Naive thymus-derived CD4-positive, alpha-beta T cell (primary cell): ENCODE measurements at regions not wholly inside any gene's neighbourhood (a gene's known extent, or its start where the extent isn't known, plus 50 kb on each side); places are given as distances from the start of the nearest gene placed in this dataset.

Experiments used
- ATAC-seq: fragments of 150-1000 bp; cut with Tn5 transposase; 2 replicates; pipeline ENCODE4 v1.10.0; 2021; ENCODE audit warnings: mild to moderate bottlenecking, moderate library complexity
- CTCF ChIA-PET: fragments of 350-600 bp; sonication (Branson Sonifier 250); formaldehyde crosslinking; loops from one replicate; lab custom pipeline; 2021; ENCODE audit warnings: antibody characterized with exemption; lab: Charles Lee
- POLR2A ChIA-PET: fragments of 350-600 bp; sonication (Branson Sonifier 250); formaldehyde crosslinking; loops from one replicate; lab custom pipeline; 2021; ENCODE audit warnings: antibody characterized with exemption, inconsistent platforms; lab: Charles Lee
- DNase-seq, 9 donors: peaks; one replicate each; pipeline versions ENCODE4 v3.0.0 to v3.0.0-alpha.2; 2020 to 2022; ENCODE audit warnings: mixed read lengths in 1 of 9
- H3K27ac ChIP-seq: one replicate; pipeline ENCODE4 v1.7.0; 2013; ENCODE audit warnings: mild to moderate bottlenecking, low read depth, low read length, moderate library complexity
- H3K27me3 ChIP-seq, 2 donors: one replicate each; pipeline ENCODE4 v1.7.0; 2013; ENCODE audit warnings: low read length in 2 of 2, mild to moderate bottlenecking in 2 of 2, moderate library complexity in 2 of 2; ENCODE audit not compliant: control insufficient read depth in 2 of 2, insufficient read depth in 2 of 2
- H3K36me3 ChIP-seq, 3 experiments: 1 replicate in 2 of 3; 2 replicates in 1 of 3; pipeline ENCODE4 v1.7.0; 2013; ENCODE audit warnings: low read length in 3 of 3, mild to moderate bottlenecking in 3 of 3, moderate library complexity in 1 of 3; ENCODE audit not compliant: insufficient read depth in 3 of 3, control insufficient read depth in 2 of 3
- H3K4me1 ChIP-seq, 2 donors: one replicate each; pipeline ENCODE4 v1.7.0; 2013; ENCODE audit warnings: low read length in 2 of 2, mild to moderate bottlenecking in 2 of 2, moderate library complexity in 1 of 2; ENCODE audit not compliant: control insufficient read depth in 2 of 2, insufficient read depth in 2 of 2
- H3K4me3 ChIP-seq: 2 replicates; pipeline ENCODE4 v1.7.0; 2013; ENCODE audit warnings: mild to moderate bottlenecking, low read length
- H3K9me3 ChIP-seq, 3 experiments: 1 replicate in 2 of 3; 2 replicates in 1 of 3; pipeline ENCODE4 v1.7.0; 2013; ENCODE audit warnings: low read length in 3 of 3; ENCODE audit not compliant: control insufficient read depth in 2 of 3
- H3K27ac Mint-ChIP-seq, 9 donors: one replicate each; pipeline ENCODE4 v1.8.0; 2020 to 2022; ENCODE audit warnings: mixed read lengths in 9 of 9, mild to moderate bottlenecking in 8 of 9, moderate library complexity in 5 of 9, inconsistent platforms in 2 of 9
- H3K27me3 Mint-ChIP-seq, 5 donors: one replicate each; pipeline ENCODE4 v1.8.0; 2021 to 2022; ENCODE audit warnings: mixed read lengths in 5 of 5, mild to moderate bottlenecking in 1 of 5
- H3K36me3 Mint-ChIP-seq, 5 donors: one replicate each; pipeline ENCODE4 v1.8.0; 2020 to 2022; ENCODE audit warnings: mixed read lengths in 5 of 5, mild to moderate bottlenecking in 3 of 5, inconsistent platforms in 1 of 5
- H3K4me1 Mint-ChIP-seq, 7 donors: one replicate each; pipeline ENCODE4 v1.8.0; 2020 to 2022; ENCODE audit warnings: mixed read lengths in 7 of 7, mild to moderate bottlenecking in 3 of 7, inconsistent platforms in 1 of 7
- H3K4me3 Mint-ChIP-seq, 10 donors: one replicate each; pipeline ENCODE4 v1.8.0; 2020 to 2022; ENCODE audit warnings: mild to moderate bottlenecking in 10 of 10, mixed read lengths in 10 of 10, moderate library complexity in 6 of 10, inconsistent platforms in 2 of 10
- H3K9me3 Mint-ChIP-seq, 11 donors: one replicate each; pipeline ENCODE4 v1.8.0; 2020 to 2022; ENCODE audit warnings: mixed read lengths in 11 of 11, mild to moderate bottlenecking in 4 of 11, inconsistent platforms in 1 of 11, moderate library complexity in 1 of 11
- intact Hi-C, 2 donors: fragments of 100-400 bp; cut with micrococcal nuclease; formaldehyde crosslinking; loops; one replicate each; pipeline ENCODE4 v1.15.1; 2023

- Histone ChIP-seq H3K4me3 (no peak overlapping the region), H3K27me3 (no peaks in the 10 kb centered on the region), H3K9me3 (no peaks in the 10 kb centered on the region), H3K36me3 (no peaks in the 10 kb centered on the region), H3K27ac (no peak overlapping the region), H3K4me1 (no peaks in the 10 kb centered on the region)
- intact Hi-C loops: no loop called here
- Mint-ChIP-seq H3K4me1 (peaks cover 0 to 4% (median 0%) of the 10 kb centered on the region in 7 donors), H3K4me3 (no peak overlapping the region), H3K36me3 (no peaks in the 10 kb centered on the region), H3K9me3 (no peaks in the 10 kb centered on the region), H3K27ac (no peak overlapping the region), H3K27me3 (peaks cover 4 to 11% (median 8%) of the 10 kb centered on the region in 5 donors)
- ChIA-PET CTCF (no interaction called here), POLR2A (no interaction called here)
- DNase-seq: no peak
- no peak for ATAC-seq
These were observed 75.5 kb downstream of the MRPL46 start for GRCh38 chr15:88391700-88392099.

DNA sequence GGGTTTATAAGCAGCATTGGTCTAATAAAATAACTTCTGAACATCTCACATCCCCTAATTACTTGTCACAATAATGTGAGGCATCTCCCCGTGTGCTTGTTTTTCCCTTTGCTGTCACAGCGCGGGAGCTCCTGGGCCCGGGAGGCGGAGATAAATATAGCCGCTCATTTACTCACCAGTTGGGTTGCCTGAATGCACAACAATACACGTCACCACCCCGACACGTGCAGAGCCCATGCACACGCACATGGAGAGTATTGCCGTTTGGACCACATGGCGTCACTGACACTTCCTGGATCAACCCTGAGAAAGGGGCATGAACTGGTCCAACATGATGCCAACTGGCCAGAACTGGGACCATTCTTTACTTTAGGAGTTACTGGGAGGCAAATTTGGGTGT lies 76.2 kb downstream of the MRPL46 start:
- Mint-ChIP-seq H3K9me3 (no peaks in the 10 kb centered on the region), H3K36me3 (no peaks in the 10 kb centered on the region), H3K27me3 (peaks cover 4 to 11% (median 6%) of the 10 kb centered on the region in 5 donors), H3K4me1 (peaks cover 0 to 1% (median 0%) of the 10 kb centered on the region in 7 donors), H3K27ac (no peak overlapping the region), H3K4me3 (no peak overlapping the region)
- intact Hi-C loops: no loop called here
- Histone ChIP-seq H3K9me3 (no peaks in the 10 kb centered on the region), H3K36me3 (no peaks in the 10 kb centered on the region), H3K27me3 (no peaks in the 10 kb centered on the region), H3K27ac (no peak overlapping the region), H3K4me1 (no peaks in the 10 kb centered on the region), H3K4me3 (no peak overlapping the region)
- ATAC-seq (no peak), DNase-seq (no peak)
- ChIA-PET POLR2A (no interaction called here), CTCF (no interaction called here)

DNA sequence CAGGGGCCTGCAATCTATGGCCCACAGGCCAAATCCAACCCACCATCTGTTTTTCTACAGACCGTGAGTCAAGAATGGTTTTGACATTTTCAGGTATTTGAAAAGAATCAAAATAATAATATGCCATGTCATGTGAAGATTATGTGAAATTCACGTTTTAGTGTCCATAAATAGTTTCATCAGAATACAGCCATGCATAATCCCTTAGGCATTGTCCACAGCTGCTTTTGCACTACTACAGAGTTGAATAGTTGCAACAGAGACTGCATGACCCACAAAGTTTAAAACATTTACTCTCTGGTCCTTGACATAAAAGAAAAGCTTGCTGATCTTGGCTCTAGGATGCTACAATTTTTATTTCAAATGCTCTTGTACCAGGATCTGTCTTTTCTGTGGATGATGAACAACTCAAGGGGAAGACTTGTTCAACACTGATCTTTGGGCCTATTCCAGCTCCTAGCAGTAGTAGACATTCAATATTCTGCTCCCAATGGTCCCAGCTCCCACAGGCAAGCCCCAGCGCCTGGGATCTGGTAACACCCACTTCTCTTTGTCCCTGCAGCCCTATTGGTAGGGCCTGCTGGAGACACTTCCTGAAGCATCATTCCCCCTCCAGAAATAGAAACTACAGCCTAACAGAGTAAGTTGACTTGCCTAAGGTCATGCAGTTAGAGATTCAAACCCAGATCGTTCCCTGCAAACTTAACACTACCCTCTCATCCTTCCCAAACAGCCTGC lies 76.9 kb downstream of the MRPL46 start:
- no peak overlapping the region for H3K27ac ChIP-seq
- ATAC-seq: no peak
- DNase-seq: no peak
- no peaks in the 10 kb centered on the region for H3K9me3 ChIP-seq
- Mint-ChIP-seq H3K4me1 (peaks cover 0 to 1% (median 0%) of the 10 kb centered on the region in 7 donors), H3K9me3 (no peaks in the 10 kb centered on the region), H3K27me3 (peaks cover 4 to 11% (median 6%) of the 10 kb centered on the region in 5 donors), H3K36me3 (no peaks in the 10 kb centered on the region), H3K4me3 (no peak overlapping the region), H3K27ac (no peak overlapping the region)
- no peaks in the 10 kb centered on the region for H3K36me3 ChIP-seq
- intact Hi-C loops: no loop called here
- H3K4me1 ChIP-seq: no peaks in the 10 kb centered on the region
- H3K27me3 ChIP-seq: no peaks in the 10 kb centered on the region
- ChIA-PET POLR2A (no interaction called here), CTCF (no interaction called here)
- no peak overlapping the region for H3K4me3 ChIP-seq

- ChIA-PET CTCF (no interaction called here), POLR2A (no interaction called here)
- H3K27ac ChIP-seq: no peak overlapping the region
- H3K36me3 ChIP-seq: no peaks in the 10 kb centered on the region
- Mint-ChIP-seq H3K27me3 (peaks cover 7 to 12% (median 11%) of the 10 kb centered on the region in 5 donors), H3K9me3 (no peaks in the 10 kb centered on the region), H3K4me1 (peaks cover 0 to 1% (median 0%) of the 10 kb centered on the region in 7 donors), H3K27ac (no peak overlapping the region), H3K4me3 (no peak overlapping the region), H3K36me3 (no peaks in the 10 kb centered on the region)
- no peaks in the 10 kb centered on the region for H3K9me3 ChIP-seq
- H3K27me3 ChIP-seq: no peaks in the 10 kb centered on the region
- no peak for DNase-seq
- no peak overlapping the region for H3K4me3 ChIP-seq
- intact Hi-C loops: no loop called here
- H3K4me1 ChIP-seq: no peaks in the 10 kb centered on the region
- no peak for ATAC-seq
These were observed 78.1 kb downstream of the MRPL46 start for GRCh38 chr15:88389120-88389519.

- no peaks in the 10 kb centered on the region for H3K9me3 Mint-ChIP-seq
- peaks cover 0 to 1% (median 0%) of the 10 kb centered on the region in 7 donors for H3K4me1 Mint-ChIP-seq
- no peaks in the 10 kb centered on the region for H3K27me3 ChIP-seq
- no peak overlapping the region for H3K4me3 ChIP-seq
- peaks cover 3 to 14% (median 11%) of the 10 kb centered on the region in 5 donors for H3K27me3 Mint-ChIP-seq
- no peaks in the 10 kb centered on the region for H3K36me3 Mint-ChIP-seq
- H3K36me3 ChIP-seq: no peaks in the 10 kb centered on the region
- H3K27ac Mint-ChIP-seq: no peak overlapping the region
- CTCF ChIA-PET: no interaction called here
- H3K9me3 ChIP-seq: no peaks in the 10 kb centered on the region
- ATAC-seq (no peak), DNase-seq (no peak)
- H3K27ac ChIP-seq: no peak overlapping the region
- intact Hi-C loops: no loop called here
- H3K4me3 Mint-ChIP-seq: no peak overlapping the region
- POLR2A ChIA-PET: no interaction called here
- H3K4me1 ChIP-seq: no peaks in the 10 kb centered on the region
These were observed 78.5 kb downstream of the MRPL46 start for GRCh38 chr15:88388686-88389085.

GRCh38 chr15:88385078-88385700 lies 82.0 kb downstream of the MRPL46 start:
- H3K9me3 ChIP-seq: no peaks in the 10 kb centered on the region
- ATAC-seq (no peak), DNase-seq (no peak)
- no peaks in the 10 kb centered on the region for H3K36me3 Mint-ChIP-seq
- H3K36me3 ChIP-seq: no peaks in the 10 kb centered on the region
- no peaks in the 10 kb centered on the region for H3K4me1 ChIP-seq
- no peak overlapping the region for H3K4me3 ChIP-seq
- no peak overlapping the region for H3K4me3 Mint-ChIP-seq
- H3K27me3 Mint-ChIP-seq: peaks cover 2 to 16% (median 14%) of the 10 kb centered on the region in 5 donors
- no peak overlapping the region for H3K27ac Mint-ChIP-seq
- no peaks in the 10 kb centered on the region for H3K27me3 ChIP-seq
- CTCF ChIA-PET: no interaction called here
- no peaks in the 10 kb centered on the region for H3K4me1 Mint-ChIP-seq
- no peak overlapping the region for H3K27ac ChIP-seq
- H3K9me3 Mint-ChIP-seq: no peaks in the 10 kb centered on the region
- intact Hi-C loops: no loop called here
- POLR2A ChIA-PET: no interaction called here

- Mint-ChIP-seq H3K27me3 (peaks cover 2 to 17% (median 12%) of the 10 kb centered on the region in 5 donors), H3K4me1 (no peaks in the 10 kb centered on the region), H3K9me3 (no peaks in the 10 kb centered on the region), H3K27ac (no peak overlapping the region), H3K4me3 (no peak overlapping the region), H3K36me3 (no peaks in the 10 kb centered on the region)
- ATAC-seq (no peak), DNase-seq (no peak)
- CTCF ChIA-PET: no interaction called here
- Histone ChIP-seq H3K4me1 (no peaks in the 10 kb centered on the region), H3K9me3 (no peaks in the 10 kb centered on the region), H3K27me3 (no peaks in the 10 kb centered on the region), H3K27ac (no peak overlapping the region), H3K4me3 (no peak overlapping the region), H3K36me3 (no peaks in the 10 kb centered on the region)
- intact Hi-C loops: no loop called here
- POLR2A ChIA-PET: no interaction called here
These were observed 83.8 kb downstream of the MRPL46 start for GRCh38 chr15:88383354-88383753.
